ENCODE measurements at regions not wholly inside any gene's neighbourhood (a gene's known extent, or its start where the extent isn't known, plus 50 kb on each side); places are given as distances from the start of the nearest gene placed in this dataset.
"Not testable (repeated sequence)": the region's sequence is repeated elsewhere in the genome, so short reads cannot be mapped to it uniquely, and the experiment has no call there.

DNA sequence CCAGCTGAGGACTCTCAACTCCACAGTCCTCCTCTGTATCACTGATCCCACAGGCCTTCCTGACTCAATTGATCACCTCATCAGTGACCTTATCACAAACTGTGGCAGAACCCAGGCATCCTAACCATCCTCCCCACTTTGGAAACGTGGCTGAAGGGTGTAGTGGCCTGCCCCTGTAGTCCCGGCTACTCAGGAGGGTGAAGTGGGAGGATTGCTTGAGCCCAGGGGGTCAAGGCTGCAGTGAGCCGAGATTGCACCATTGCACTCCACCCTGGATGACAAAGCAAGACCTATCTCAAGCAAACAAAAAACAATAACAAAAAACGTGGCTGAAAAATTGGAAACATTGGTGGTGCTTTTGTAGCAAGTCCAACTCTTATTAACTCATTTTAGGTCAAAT lies 203.4 kb upstream of the ZNF217 start:
- Mint-ChIP-seq H3K4me1 (peaks cover 0 to 4% (median 2%) of the 10 kb centered on the region in 4 donors), H3K27ac (peak overlapping the region in 1 of 10 donors; percentile 39), H3K4me3 (no peak overlapping the region), H3K36me3 (no peaks in the 10 kb centered on the region), H3K27me3 (no peaks in the 10 kb centered on the region), H3K9me3 (no peaks in the 10 kb centered on the region)
- no peak for ATAC-seq
- DNase-seq: no peak
- POLR2A ChIA-PET: no interaction called here

DNA sequence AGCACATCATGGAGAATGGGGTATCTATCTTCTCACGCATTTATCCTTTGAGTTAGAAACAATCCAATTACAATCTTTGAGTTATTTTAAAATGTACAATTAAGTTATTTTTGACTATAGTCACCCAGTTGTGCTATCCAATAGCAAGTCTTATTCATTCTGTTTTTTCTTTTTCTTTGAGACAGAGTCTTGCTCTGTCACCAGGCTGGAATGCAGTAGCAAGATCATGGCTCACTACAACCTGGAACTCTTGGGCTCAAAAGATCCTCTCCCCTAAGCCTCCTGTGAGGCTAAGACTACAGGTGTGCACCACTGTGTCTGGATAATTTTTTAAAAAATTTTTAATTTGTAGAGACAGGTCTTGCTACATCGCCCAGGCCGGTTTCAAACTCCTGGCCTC lies 201.5 kb upstream of the ZNF217 start:
- Mint-ChIP-seq H3K27me3 (no peaks in the 10 kb centered on the region), H3K27ac (peak overlapping the region in 2 of 10 donors; percentile 36 to 55), H3K36me3 (no peaks in the 10 kb centered on the region), H3K4me1 (peaks cover 0 to 4% (median 2%) of the 10 kb centered on the region in 4 donors), H3K9me3 (no peaks in the 10 kb centered on the region), H3K4me3 (no peak overlapping the region)
- POLR2A ChIA-PET: no interaction called here
- ATAC-seq (no peak), DNase-seq (no peak)

DNA sequence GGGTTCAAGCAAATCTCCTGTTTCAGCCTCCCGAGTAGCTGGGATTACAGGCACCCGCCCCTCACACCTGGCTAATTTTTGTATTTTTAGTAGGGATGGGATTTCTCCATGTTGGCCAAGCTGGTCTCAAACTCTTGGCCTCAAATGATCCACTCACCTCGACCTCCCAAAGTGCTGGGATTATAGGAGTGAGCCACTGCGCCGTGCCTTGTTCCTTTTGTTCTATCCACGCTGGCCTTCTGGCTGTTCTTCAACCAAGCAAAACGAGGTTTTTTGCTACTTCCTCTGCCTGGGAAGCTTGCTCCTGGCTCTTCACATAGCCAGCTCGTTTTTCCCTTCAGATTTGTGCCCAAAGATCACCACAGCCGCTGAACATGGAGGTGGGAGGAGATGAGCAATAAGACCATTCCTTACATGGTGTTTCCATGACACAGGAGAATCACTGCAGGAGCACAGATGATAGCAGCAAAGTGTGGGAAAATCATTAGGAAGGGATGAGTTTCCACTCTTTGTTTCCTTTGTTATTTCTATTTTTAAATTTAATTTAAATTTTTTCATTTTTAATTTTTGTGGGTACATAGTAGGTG lies 201.0 kb upstream of the ZNF217 start:
- Mint-ChIP-seq H3K36me3 (no peaks in the 10 kb centered on the region), H3K4me3 (no peak overlapping the region), H3K9me3 (no peaks in the 10 kb centered on the region), H3K27me3 (no peaks in the 10 kb centered on the region), H3K4me1 (peaks cover 2 to 4% (median 3%) of the 10 kb centered on the region in 4 donors), H3K27ac (peak overlapping the region in 1 of 10 donors; percentile 27)
- no peak for DNase-seq
- POLR2A ChIA-PET: no interaction called here
- no peak for ATAC-seq

DNA sequence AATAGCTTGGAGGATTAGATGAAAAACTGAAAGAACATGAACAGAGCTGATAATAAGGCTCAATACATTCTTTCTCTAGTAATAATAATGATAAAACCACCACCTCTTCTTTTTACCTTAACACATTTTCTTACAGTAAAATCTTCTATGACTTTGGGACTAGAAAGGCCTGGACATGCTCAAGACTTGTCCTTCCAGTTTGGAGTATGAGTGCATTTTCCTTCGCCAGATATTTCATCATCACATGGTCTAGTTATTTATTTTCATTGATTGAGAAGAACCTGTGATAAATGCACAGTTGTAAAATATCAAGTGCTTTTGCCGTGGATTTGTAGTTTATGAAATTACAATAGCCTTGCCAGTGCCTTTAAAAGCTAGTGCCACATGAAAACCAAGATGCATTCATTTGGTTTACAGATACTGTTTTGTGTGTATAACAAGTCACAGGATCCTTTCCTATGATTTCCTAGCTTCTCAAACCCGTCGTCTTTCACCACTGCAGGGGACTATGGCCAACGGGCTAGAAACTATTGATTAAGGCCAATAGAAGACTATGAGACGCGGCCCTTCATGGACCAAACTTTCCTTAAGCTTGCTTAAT lies 200.2 kb upstream of the ZNF217 start:
- POLR2A ChIA-PET: no interaction called here
- DNase-seq (no peak), ATAC-seq (no peak)
- Mint-ChIP-seq H3K27me3 (no peaks in the 10 kb centered on the region), H3K4me3 (no peak overlapping the region), H3K27ac (no peak overlapping the region), H3K36me3 (no peaks in the 10 kb centered on the region), H3K9me3 (no peaks in the 10 kb centered on the region), H3K4me1 (peaks cover 2 to 7% (median 4%) of the 10 kb centered on the region in 4 donors)

DNA sequence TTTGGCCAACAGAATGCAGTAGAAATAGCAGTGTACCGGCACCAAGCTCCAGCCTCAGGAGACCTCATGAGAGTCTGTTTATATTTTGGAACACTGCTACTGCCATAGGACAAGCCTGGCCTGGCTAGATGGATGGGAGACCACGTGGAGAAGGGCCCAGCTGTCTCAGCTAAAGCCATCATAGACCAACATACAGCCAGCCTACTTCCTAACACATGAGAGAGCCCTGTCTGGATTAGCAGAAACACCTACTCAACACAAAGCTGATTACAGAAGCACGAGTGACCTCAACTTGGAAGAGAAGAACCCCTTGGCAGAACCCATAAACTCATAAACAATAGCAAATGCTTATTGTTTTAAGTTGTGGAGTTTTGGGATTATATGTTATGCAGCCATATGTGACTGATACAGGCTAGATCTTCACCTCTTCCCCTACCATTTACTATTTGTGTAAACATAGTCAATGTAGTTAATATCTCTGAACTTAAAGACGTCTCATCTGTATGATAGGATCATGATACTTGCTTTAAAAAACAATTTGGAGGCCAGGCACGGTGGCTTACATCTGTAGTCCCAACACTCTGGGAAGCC lies 199.4 kb upstream of the ZNF217 start:
- ATAC-seq: no peak
- POLR2A ChIA-PET: interaction anchor here (0.7 kb wide), 1 partner anchor 18 kb away, joined by 3 read pairs; no protein-coding TSS in a partner anchor
- no peaks in the 10 kb centered on the region for H3K9me3 Mint-ChIP-seq
- no peak overlapping the region for H3K27ac Mint-ChIP-seq
- peaks cover 0 to 7% (median 2%) of the 10 kb centered on the region in 4 donors for H3K4me1 Mint-ChIP-seq
- no peak for DNase-seq
- H3K4me3 Mint-ChIP-seq: no peak overlapping the region
- no peaks in the 10 kb centered on the region for H3K27me3 Mint-ChIP-seq
- H3K36me3 Mint-ChIP-seq: no peaks in the 10 kb centered on the region

DNA sequence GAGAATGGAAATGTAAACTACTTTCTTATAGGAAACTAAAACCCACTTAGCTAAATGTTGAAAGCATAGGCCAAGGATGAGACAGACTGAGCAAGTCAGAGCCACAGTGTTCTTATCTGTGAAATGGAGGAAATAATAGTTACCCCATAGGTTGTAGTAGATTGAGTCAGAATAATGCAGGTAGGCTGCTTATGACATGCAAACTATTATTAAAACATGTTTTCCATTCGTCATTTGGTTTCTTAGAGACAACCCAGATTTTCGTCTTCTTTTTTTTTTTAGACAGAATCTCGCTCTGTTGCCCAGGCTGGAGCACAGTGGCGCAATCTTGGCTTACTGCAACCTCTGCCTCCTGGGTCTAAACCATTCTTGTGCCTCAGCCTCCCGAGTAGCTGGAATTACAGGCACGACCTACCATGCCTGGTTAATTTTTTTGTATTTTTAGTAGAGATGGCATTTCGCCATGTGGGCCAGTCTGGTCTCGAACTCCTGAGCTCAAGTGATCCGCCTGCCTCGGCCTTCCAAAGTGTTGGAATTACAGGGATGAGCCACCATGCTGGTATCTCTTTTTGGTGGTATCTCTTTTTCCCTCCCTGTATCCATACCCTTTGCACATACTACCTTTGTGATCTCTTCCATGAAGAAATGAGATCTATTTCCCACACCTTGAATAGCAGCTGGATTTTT lies 196.5 kb upstream of the ZNF217 start:
- no peak overlapping the region for H3K4me3 Mint-ChIP-seq
- ATAC-seq (no peak), DNase-seq (no peak)
- POLR2A ChIA-PET: interaction anchor here (0.6 to 1.3 kb wide), 3 partner anchors 21 to 1772 kb away, joined by 3 to 5 read pairs (median 4); no protein-coding TSS in a partner anchor
- H3K36me3 Mint-ChIP-seq: no peaks in the 10 kb centered on the region
- H3K27ac Mint-ChIP-seq: peak overlapping the region in 1 of 10 donors; percentile 11
- peaks cover 1 to 25% (median 6%) of the 10 kb centered on the region in 4 donors for H3K4me1 Mint-ChIP-seq
- no peaks in the 10 kb centered on the region for H3K9me3 Mint-ChIP-seq
- no peaks in the 10 kb centered on the region for H3K27me3 Mint-ChIP-seq

DNA sequence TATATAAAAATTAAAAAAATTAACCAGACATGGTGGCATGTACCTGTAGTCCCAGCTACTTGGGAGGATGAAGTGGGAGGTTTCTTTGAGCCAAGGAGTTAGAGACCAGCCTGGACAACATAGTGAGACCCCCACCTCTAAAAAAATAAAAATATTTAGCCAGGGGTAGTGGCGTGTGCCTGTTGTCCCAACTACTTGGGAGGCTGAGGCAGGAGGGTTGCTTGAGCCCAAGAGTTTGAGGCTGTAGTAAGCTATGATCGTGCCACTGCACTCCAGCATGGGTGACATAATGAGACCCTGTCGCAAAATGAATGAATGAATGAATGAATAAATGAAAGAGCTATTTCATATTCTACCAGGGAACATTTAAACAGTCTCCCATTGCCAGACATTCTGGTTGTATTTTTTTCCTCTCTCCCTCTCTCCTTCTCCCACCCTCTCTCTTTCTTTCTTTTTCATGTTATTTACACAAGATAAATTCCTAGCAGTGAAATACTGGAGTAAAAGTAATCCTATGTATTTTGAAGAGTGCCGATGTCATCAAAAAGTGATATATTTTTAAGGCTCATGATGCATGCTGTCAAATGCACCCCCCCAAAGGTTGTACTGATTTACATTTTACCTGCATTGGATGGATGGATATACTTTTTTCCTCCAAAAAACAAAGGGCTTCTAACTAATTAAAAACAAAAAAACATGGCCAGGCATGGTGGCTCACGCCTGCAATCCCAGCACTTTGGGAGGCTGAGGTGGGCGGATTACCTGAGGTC lies 194.8 kb upstream of the ZNF217 start:
- no peak overlapping the region for H3K4me3 Mint-ChIP-seq
- H3K36me3 Mint-ChIP-seq: no peaks in the 10 kb centered on the region
- DNase-seq (no peak), ATAC-seq (no peak)
- peaks cover 1 to 25% (median 6%) of the 10 kb centered on the region in 4 donors for H3K4me1 Mint-ChIP-seq
- POLR2A ChIA-PET: interaction anchor here (0.6 kb wide), 1 partner anchor 19 kb away, joined by 3 read pairs; no protein-coding TSS in a partner anchor
- H3K27ac Mint-ChIP-seq: no peak overlapping the region
- no peaks in the 10 kb centered on the region for H3K27me3 Mint-ChIP-seq
- no peaks in the 10 kb centered on the region for H3K9me3 Mint-ChIP-seq

DNA sequence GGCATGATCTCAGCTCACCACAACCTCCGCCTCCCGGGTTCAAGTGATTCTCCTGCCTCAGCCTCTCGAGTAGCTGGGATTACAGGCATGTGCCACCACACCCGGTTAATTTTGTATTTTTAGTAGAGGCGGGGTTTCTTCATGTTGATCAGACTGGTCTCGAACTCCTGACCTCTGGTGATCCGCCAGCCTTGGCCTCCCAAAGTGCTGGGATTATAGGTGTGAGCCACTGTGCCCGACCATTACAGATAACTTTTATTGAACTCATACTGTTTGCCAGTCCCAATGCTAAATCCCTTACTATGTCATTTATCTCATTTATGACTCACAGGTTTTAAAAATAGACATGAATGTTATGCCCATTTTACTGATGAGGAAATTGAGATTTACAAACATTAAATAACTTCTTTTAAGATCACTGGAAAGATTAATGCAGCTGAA lies 193.9 kb upstream of the ZNF217 start:
- not testable (repeated sequence) for H3K36me3 Mint-ChIP-seq, ATAC-seq, DNase-seq, H3K9me3 Mint-ChIP-seq, H3K4me3 Mint-ChIP-seq, H3K27me3 Mint-ChIP-seq
- POLR2A ChIA-PET: interaction anchor here (0.6 kb wide), 1 partner anchor 19 kb away, joined by 3 read pairs; no protein-coding TSS in a partner anchor
- peaks cover 0 to 25% (median 6%) of the 10 kb centered on the region in 4 donors for H3K4me1 Mint-ChIP-seq
- peak overlapping the region in 1 of 10 donors; percentile 31 for H3K27ac Mint-ChIP-seq

DNA sequence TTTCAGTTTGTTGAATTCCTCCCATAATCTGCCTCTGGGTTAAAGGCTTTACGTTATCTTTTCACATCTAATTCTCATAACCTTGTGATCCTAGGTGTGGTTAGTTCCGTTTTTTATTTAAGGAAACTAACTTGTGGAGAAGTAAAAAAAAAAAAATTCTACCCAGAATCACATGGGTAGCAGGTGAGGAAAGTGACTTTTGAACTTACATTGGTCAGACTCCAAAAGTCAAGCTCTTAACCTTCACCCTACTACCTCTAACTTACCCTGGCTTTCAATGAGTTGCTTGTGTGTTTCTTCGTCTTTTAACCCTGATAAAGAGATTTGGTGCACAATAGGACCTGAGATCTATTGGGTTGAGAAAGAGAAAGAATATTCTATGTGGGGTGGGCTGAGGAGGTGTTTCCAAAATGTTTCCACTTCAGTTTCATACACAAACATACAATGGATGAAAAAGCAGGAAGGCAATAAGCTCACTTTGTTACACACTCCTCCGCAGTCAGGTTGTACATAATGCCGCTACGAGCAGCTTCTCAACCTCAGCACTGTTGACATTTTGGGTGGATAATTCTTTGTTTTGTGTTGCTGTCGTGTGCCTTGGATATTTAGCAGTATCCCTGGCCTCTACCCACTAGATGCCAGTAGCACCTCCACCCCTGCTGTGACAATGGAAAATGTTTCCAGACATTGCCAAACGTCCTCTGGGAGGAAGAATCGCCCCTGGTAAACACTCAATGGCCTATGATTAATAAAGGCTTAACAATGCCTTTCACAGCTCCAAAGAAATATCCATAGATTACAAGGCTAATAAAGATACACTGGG lies 193.0 kb upstream of the ZNF217 start:
- no peaks in the 10 kb centered on the region for H3K27me3 Mint-ChIP-seq
- peaks cover 0 to 25% (median 6%) of the 10 kb centered on the region in 4 donors for H3K4me1 Mint-ChIP-seq
- POLR2A ChIA-PET: interaction anchor here (0.9 kb wide), 1 partner anchor 86 kb away, joined by 3 read pairs; no protein-coding TSS in a partner anchor
- H3K27ac Mint-ChIP-seq: peak overlapping the region in 5 of 10 donors; percentile 13 to 66 (median 42)
- no peaks in the 10 kb centered on the region for H3K36me3 Mint-ChIP-seq
- no peaks in the 10 kb centered on the region for H3K9me3 Mint-ChIP-seq
- H3K4me3 Mint-ChIP-seq: no peak overlapping the region
- no peak for DNase-seq
- no peak for ATAC-seq

DNA sequence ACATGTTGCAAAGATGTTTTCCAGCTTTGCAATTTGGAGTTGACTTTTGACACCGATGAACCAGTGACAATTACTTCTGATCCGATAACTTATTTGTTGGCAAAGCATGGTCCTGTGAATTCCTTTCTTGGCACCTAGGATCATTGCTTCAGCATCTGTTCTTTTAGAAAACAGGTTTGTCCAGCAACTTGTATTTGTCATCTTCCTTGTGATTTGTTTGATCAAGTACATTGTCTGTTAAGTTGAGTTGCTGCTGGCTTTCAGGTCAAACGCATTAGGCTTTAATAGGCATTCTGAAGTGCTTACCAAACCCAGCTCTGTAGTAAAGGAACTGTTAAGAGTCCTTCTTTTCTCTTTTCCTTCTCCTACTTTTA lies 192.4 kb upstream of the ZNF217 start:
- Mint-ChIP-seq H3K9me3 (no peaks in the 10 kb centered on the region), H3K36me3 (no peaks in the 10 kb centered on the region), H3K4me1 (peaks cover 0 to 25% (median 6%) of the 10 kb centered on the region in 4 donors), H3K4me3 (peak overlapping the region in 1 of 10 donors; percentile 5), H3K27ac (peak overlapping the region in 3 of 10 donors; percentile 13 to 45 (median 14)), H3K27me3 (no peaks in the 10 kb centered on the region)
- POLR2A ChIA-PET: interaction anchor here (0.6 to 0.9 kb wide), 2 partner anchors 10 to 86 kb away, joined by 3 read pairs; no protein-coding TSS in a partner anchor
- no peak for DNase-seq
- no peak for ATAC-seq

DNA sequence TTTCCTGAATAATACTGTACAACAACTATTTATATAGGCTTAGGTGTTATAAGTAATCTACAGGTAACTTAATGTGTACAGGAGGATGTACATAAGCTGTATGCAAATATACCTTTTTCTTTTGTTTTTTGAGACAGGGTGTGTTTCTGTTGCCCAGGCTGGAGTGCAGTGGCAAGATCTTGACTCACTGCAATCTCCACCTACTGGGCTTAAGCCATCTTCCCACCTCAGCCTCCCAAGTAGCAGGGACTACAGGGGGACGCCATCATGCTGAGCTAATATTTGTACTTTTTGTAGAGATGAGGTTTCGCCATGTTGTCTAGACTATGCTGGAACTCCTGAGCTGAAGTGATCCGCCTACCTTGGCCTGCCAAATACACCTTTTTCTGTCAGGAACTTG lies 191.7 kb upstream of the ZNF217 start:
- no peak for DNase-seq
- H3K4me3 Mint-ChIP-seq: no peak overlapping the region
- POLR2A ChIA-PET: interaction anchor here (0.6 to 0.9 kb wide), 3 partner anchors 9 to 174 kb away, joined by 3 to 4 read pairs (median 3); no protein-coding TSS in a partner anchor
- H3K4me1 Mint-ChIP-seq: peaks cover 0 to 25% (median 6%) of the 10 kb centered on the region in 4 donors
- no peaks in the 10 kb centered on the region for H3K27me3 Mint-ChIP-seq
- no peak overlapping the region for H3K27ac Mint-ChIP-seq
- H3K9me3 Mint-ChIP-seq: no peaks in the 10 kb centered on the region
- ATAC-seq: no peak
- no peaks in the 10 kb centered on the region for H3K36me3 Mint-ChIP-seq
